ENCODE measurements at regions not wholly inside any gene's neighbourhood (a gene's known extent, or its start where the extent isn't known, plus 50 kb on each side); places are given as distances from the start of the nearest gene placed in this dataset.

GRCh38 chr6:14371530-14371929, 254.0 kb downstream of the CD83 start:
- no peak for TF ChIP-seq CTCF (IDR thresholded peaks at IDR 0.05; ENCODE audit: low read depth, low read length, missing control alignments)
- Histone ChIP-seq H3K27ac (no peak overlapping the region), H3K4me3 (ENCODE audit: low read depth, low read length) (no peak overlapping the region), H3K27me3 (replicated peaks) (no peaks in the 10 kb centered on the region), H3K36me3 (replicated peaks) (no peaks in the 10 kb centered on the region)
- no peak for DNase-seq
- in situ Hi-C loops (cut with HindIII; ENCODE audit: low pct_ligation_motif_present, low sequenced_read_pairs) = no loop called here

GRCh38 chr6:14372734-14373489, 255.3 kb downstream of the CD83 start:
- no peak for TF ChIP-seq CTCF (IDR thresholded peaks at IDR 0.05; ENCODE audit: low read depth, low read length, missing control alignments)
- no peak overlapping the region for H3K27ac ChIP-seq
- H3K36me3 ChIP-seq (replicated peaks) = no peaks in the 10 kb centered on the region
- no peak for DNase-seq
- no peak overlapping the region for H3K4me3 ChIP-seq (ENCODE audit: low read depth, low read length)
- in situ Hi-C loops (cut with HindIII; ENCODE audit: low pct_ligation_motif_present, low sequenced_read_pairs) = no loop called here
- no peaks in the 10 kb centered on the region for H3K27me3 ChIP-seq (replicated peaks)

- in situ Hi-C loops (cut with HindIII; ENCODE audit: low pct_ligation_motif_present, low sequenced_read_pairs) = no loop called here
- H3K27me3 ChIP-seq (replicated peaks) = no peaks in the 10 kb centered on the region
Measured at GRCh38 chr6:14373648-14374437, 256.3 kb downstream of the CD83 start.

GRCh38 chr6:14375930-14376329, 258.4 kb downstream of the CD83 start:
- H3K36me3 ChIP-seq (replicated peaks) = no peaks in the 10 kb centered on the region
- in situ Hi-C loops (cut with HindIII; ENCODE audit: low pct_ligation_motif_present, low sequenced_read_pairs) = no loop called here
- no peak for TF ChIP-seq CTCF (IDR thresholded peaks at IDR 0.05; ENCODE audit: low read depth, low read length, missing control alignments)
- no peaks in the 10 kb centered on the region for H3K27me3 ChIP-seq (replicated peaks)
- no peak for DNase-seq
- H3K27ac ChIP-seq = no peak overlapping the region
- H3K4me3 ChIP-seq (ENCODE audit: low read depth, low read length) = no peak overlapping the region

More at GRCh38 chr6:14373648-14374437, 256.3 kb downstream of the CD83 start:
- DNase-seq = no peak
- no peaks in the 10 kb centered on the region for H3K36me3 ChIP-seq (replicated peaks)
- no peak overlapping the region for H3K27ac ChIP-seq
- no peak overlapping the region for H3K4me3 ChIP-seq (ENCODE audit: low read depth, low read length)
- no peak for TF ChIP-seq CTCF (IDR thresholded peaks at IDR 0.05; ENCODE audit: low read depth, low read length, missing control alignments)

GRCh38 chr6:14379568-14379967, 262.0 kb downstream of the CD83 start:
- no peak for TF ChIP-seq CTCF (IDR thresholded peaks at IDR 0.05; ENCODE audit: low read depth, low read length, missing control alignments)
- H3K36me3 ChIP-seq (replicated peaks) = no peaks in the 10 kb centered on the region
- no peak for DNase-seq
- in situ Hi-C loops (cut with HindIII; ENCODE audit: low pct_ligation_motif_present, low sequenced_read_pairs) = no loop called here
- no peak overlapping the region for H3K27ac ChIP-seq
- H3K27me3 ChIP-seq (replicated peaks) = no peaks in the 10 kb centered on the region
- H3K4me3 ChIP-seq (ENCODE audit: low read depth, low read length) = no peak overlapping the region
